Esophagus muscularis mucosa (tissue), 4 donors: ENCODE measurements at regions not wholly inside any gene's neighbourhood (a gene's known extent, or its start where the extent isn't known, plus 50 kb on each side); places are given as distances from the start of the nearest gene placed in this dataset.

Experiments used
- CTCF ChIP-seq, 3 experiments: fragments of 200-600 bp in 2 of 3; fragments of 450-650 bp in 1 of 3; sonication (generic) in 2 of 3; IDR thresholded peaks; one replicate each; pipeline ENCODE4 v1.5.1; 2017 to 2019; ENCODE audit warnings: antibody characterized with exemption in 3 of 3, mild to moderate bottlenecking in 2 of 3, moderate library complexity in 1 of 3
- EP300 ChIP-seq: sonication (generic); formaldehyde crosslinking; IDR thresholded peaks from one replicate; pipeline ENCODE4 v1.6.1; 2017; ENCODE audit warnings: antibody characterized with exemption
- POLR2A ChIP-seq: fragments of 450-650 bp; IDR thresholded peaks from one replicate; pipeline ENCODE4 v1.6.1; 2017; ENCODE audit warnings: antibody characterized with exemption, moderate library complexity, mild to moderate bottlenecking, low read depth
- POLR2AphosphoS5 ChIP-seq, 2 donors: sonication (generic); formaldehyde crosslinking; IDR thresholded peaks; one replicate each; pipeline ENCODE4 v1.6.1; 2017; ENCODE audit warnings: antibody characterized with exemption in 2 of 2

- TF ChIP-seq POLR2A (no peak), CTCF (IDR thresholded peaks at IDR 0.05) (peak; percentile 33 to 49 (median 46)), EP300 (no peak), POLR2AphosphoS5 (IDR thresholded peaks at IDR 0.05) (no peak)
Measured at GRCh38 chr3:161560008-161560637, 63.5 kb downstream of the OTOL1 start.
